NCI-H1694 treated with DMSO at 0.1 percent for 48 hours (cell line): ENCODE measurements at regions not wholly inside any gene's neighbourhood (a gene's known extent, or its start where the extent isn't known, plus 50 kb on each side); places are given as distances from the start of the nearest gene placed in this dataset.
"Not testable (repeated sequence)": the region's sequence is repeated elsewhere in the genome, so short reads cannot be mapped to it uniquely, and the experiment has no call there.

ENCODE experiments used
- DNase-seq: peaks from one replicate; lab custom pipeline; 2025; lab: John Stamatoyannopoulos, UW

DNA sequence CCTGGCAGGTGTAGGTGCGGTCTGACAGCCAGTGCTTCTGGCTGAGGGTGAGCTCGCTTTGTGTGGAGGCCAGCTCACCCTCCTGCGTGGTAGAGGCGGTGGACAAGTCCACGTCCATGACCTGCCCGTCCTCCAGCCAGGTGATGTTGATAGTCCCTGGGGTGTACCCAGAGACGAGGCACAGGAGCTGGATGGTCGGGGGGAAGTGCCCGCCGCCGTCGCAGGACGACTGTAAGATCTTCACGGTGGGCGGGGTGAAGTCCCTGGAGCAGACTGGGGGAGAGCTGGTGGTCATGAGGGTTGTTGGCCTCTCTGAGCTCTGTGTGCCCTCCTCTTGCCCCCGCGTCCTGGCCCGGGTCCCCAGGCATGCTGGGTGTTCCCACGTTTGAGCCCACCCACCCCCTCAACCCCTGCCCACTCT lies 74.6 kb downstream of the TMEM121 start:
- DNase-seq, result no peak

DNA sequence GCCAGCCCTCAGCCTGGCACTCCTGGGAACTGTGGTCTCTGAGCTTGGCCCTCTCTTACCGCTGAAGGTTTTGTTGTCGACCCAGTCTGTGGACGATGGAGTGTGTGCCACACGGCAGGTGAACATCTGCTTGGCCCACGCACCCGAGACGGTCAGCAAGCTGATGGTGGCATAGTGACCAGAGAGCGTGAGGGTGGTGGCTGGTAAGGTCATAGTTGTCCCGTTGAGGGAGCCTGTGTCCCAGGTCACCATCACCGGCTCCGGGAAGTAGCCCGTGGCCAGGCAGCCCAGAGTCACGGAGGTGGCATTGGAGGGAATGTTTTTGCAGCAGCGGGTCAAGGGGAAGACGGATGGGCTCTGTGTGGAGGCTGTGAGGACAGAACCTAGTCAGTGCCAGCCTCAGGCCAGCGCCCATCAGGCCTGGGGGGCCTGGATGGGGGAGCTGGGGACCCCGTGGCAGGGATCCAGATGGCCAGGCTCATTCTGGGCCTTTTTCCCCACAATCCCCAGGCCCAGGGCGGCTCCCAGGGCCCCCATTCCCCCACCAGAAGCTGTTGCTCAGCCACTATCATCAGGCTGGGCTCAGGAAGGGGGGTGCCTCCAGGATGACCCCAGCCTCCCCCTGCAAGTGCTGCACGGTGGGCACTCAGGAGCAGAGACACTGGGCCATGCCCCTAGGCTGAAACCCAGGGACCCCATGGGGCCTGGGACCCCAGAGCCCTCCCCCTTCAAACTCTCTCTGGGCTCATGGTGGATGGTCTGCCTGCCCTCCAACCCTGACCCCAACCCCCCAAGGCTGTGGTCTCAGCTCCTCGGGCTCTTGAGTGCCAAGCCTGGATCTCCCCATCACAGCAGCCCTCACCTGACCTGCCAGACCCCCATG lies 75.2 kb downstream of the TMEM121 start:
- DNase-seq, result no peak

DNA sequence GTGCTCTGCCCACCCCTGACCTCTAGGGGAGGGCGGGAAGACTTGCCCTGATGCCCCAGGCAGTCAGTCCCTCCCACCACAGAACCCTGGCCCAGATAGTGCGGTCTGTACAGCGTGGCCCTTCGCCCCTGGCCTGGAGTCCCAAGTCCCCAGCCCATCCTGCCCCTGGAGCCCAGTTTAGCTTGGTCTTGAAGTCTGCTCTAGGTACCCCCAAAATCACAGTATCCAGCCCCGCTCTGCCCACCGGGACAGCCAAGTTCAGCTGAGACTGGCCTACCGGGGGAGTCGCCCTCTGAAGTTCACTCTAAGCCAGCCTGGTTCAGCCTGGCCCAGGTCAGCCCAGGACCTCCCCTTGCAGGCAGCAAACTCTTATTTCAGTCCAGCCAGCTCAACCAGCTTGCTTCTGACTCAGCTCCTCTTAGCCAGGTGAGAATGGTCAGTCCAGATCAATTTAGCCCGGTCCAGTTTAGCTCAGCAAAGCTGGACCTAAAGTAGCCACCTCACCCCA lies 75.9 kb downstream of the TMEM121 start:
- no peak for DNase-seq

DNA sequence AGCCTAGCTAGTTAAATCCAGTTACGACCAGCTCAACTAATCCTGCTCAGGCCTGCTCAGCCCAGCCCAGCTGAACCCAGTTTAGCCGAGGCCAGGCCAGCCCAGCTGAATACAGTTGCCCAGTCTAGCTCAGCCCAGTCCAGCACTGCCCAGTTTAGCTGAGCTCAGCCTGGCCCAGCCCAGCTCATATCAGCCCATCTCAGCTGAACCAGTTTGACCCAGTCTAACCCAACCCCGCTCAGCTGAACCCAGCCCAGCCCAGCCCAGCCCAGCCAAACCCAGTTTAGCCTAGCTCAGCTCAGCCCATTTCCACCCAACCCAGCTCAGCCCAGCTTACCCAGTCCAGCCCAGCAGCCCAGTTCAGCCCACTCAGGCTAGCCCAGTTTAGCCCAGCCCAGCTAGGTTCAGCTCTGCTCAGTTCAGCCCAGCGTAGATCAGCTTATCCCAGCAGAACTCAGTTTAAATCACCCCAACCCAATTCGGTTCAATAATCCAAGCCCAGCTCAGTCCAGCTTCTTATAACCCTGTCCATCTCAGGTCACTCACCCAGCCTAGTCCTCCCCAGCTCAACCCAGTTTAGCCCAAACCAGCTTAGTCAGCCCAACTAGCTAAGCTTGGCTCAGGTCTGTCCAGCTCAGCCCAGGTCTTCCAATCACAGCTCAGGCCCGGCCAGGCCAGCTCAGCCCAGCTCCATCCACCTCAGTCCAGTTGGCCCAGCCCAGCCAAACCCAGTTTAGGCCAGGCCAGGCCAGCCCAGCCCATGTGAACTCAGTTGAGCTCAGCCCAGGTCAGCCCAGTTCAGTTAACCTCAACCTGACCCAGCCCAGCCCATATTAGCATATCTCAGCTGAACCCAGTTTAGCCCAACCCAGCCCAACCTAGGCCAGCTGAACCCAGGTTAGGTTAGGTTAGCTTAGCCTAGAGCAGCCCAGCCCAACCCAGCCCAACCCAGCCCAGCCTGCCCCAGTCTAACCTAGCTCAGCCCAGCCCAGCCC lies 76.7 kb downstream of the TMEM121 start:
- DNase-seq, result no peak

DNA sequence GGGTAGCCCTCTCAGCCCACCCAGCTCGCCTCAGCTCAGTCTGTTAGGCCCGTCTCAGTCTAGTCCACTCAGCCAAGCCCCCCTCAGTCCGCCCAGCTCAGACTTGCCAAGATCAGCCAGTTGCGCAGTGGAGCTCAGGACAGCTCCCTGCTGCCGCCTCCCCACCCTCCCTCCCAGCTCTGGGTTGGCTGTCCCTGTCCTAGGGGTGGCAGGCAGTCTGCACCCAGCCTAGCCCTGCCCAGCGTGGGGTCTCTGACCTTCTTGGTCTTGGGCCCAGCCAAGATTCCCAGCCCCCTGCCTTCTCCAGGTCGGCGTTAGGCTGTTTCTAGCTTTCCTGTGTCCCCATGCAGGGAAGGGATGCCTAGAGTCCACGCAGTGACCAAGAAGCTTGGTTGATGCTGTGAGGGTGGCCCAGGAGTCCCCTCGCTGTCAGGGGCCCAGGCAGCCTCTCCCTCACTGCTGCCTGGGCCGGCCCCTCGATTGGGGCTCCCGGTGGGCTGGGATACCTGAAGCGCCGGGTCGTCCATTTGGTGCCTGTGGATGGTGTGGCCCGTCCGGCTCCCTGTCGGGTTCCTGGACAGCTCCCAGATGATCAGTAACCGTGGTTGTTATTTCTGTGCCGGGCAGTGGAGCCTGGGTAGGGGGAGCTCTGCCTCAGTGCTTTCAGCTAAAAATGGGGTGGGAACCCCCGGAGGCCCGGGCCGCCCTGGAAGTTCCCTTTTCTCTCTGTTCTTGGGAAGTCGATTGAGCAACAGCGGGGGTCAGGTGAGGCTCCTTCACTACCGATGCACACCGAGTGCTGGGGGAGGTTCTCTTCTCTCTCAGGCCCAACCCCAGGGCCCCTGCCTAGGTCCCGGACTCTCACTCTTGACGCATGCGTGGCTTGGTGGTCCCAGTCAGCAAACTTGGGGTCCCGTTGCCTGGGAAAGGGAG lies 78.4 kb downstream of the TMEM121 start:
- not testable (repeated sequence) for DNase-seq

DNA sequence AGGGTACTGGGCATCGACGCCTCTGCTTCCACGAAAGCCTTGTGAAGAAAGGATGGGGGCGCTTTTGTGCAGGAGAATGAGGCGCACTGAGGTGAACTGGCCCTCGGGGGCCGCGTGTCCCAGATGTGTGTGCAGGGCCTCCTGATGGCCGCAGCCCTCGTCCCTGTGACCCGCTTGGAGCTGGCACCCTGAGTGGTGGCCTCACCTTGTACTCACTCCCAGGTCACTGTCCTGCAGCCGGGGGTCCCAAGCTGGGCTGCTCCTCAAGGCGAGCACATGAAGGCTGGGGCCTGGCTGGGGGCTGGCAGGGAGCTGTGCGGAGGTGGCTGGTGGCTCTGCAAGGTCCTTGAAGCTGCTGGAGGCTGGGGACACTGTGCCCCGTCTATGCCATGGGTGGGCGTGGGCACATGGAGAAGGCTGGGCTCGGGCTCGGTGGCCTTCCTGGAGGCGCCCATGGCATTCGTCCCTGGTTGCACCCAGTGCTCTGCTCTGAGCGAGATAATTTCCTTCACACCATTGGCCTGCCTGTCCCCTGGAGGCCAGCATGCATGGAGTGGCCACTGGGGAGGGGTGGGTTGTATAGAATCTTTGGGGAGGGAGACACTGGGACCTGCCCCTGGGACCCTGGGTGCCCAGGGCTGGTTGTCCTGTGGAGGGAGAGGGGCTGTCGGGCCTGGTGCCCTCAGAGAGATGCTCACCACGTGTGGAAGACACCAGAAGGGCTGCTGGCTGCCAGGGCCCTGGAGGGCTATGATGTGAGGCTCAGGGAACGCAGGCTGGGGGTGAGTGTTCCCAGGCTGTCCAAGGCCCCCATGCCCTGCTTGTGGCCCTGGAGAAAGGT lies 79.3 kb downstream of the TMEM121 start:
- no peak for DNase-seq

DNA sequence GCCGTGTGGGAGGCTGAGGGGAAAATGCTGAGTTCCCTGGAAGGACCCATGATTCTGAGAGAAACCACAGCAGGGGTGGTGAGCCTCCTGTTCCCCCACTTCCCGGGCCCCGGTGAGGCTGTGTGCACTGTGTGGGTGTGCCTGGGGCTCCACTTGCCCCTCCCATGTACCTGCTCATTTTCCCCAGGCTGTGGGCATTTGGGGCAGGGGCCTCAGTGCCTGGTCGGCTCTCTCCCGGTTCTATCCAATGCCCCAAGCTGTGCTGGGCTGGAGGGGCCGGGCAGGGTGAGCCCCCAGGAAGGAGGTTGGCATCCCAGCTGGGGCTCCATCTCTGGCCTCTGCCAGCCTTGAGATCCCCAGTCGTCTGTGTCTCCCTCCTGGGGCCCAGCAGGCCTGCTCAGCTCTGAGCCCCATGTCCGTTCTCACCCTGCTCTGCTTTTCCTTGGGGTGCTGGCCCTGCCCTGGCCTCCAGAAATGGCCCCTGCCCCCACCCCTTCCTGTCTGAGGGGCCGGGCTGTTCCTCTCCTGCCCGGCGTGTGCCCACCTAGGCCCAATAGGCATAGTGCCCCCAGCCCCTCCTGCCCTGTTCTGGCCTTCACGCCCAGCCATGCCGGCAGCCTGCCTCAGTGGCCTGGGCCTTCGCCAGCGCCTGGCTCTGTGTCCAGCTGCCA lies 80.1 kb downstream of the TMEM121 start:
- DNase-seq, result not testable (repeated sequence)

DNA sequence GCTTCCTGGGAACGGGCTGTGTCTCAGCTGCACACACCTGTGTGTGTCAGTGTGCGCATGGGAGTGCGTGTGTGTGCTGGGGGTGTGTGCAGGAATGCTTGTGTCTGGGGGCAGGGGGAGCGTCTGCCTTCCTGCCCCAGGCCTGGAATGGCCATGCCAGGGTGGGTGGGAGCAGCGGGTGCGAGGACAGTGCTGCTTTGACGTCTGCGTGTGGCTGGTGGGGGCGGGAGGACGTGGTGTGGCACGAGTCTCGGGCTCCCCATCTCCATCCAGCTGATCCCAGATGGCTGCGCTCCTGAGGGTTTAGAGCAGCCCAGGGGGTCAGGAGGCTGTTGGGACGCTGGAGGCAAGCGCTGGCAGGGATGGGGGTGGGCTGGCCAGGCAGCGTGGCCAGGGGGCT lies 80.6 kb downstream of the TMEM121 start:
- not testable (repeated sequence) for DNase-seq

DNA sequence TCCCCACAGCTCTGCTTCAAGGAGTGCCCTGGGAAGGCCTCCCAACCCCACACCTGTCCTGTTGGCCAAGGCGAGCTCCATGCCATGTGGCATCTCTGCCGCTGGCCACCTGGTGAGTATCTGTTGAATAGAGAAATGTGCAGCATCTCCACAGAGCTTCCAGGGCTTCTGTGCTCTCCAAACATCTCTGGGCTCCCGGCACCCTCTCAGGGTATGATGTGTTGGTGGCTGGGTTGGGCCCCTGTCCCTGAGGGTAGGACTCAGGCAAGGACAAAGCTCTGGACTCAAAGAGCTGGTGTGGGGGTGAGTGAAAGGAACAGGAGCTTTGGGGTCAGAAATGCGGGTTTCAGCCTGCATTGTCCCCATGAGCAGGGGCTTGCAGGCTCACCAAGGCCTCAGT lies 88.6 kb downstream of the TMEM121 start:
- not testable (repeated sequence) for DNase-seq

DNA sequence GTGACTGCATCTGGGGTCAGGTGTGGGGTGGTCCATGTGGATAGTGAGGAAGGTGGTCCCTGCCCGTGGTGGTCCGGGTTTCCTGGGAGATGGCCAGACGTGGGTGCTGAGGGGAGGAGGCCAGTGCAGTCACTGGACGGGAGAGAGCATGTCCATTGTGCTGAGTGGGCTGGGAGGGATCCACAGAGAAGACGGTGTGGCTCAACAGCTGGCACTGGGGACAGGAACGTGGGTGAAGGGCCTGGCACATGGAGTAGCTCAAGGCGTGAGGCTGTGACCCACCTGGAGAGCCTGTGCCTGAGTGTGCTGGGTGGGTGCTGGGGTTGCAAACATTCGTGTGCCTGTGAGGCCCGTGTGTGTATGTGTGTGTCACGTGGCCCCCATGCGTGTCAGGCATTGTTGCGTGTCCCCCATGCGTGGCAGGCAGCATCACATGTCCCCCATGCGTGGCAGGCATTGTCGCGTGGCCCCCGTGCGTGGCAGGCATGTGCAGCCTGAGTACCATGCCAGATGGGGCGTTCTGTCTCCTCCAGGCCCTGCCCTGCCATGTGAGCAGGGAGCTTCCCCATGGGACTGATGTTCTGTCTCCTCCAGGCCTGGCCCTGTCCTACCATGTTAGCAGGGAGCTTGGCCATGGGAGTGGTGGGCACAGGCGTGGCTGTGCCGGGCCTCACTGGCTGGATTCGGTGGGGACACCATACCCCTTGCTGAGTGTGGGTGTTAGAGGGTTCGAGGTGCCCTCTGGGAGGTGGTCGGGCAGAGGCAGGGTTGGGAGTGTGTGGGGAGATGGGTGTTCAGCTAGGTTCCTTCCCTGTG lies 89.8 kb downstream of the TMEM121 start:
- DNase-seq, result not testable (repeated sequence)

DNA sequence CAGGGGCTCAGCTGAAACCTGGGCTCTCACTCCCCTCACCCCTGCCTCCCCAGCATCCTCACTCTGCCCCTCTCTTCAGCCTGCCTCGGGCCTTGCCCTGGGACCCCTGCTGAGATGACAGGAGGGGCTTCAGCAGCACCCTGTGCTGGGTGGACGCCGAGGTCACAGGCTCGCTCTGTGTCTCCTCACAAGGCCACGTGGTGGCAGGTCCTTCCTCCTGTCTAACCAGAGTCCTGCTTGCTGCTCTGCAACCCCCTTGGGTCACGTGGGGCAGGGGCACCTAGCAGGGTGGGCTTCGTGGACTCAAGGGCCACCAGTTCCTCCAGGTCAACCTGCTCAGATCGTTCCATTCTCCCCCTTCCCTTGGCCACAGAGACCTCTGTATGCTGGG lies 90.4 kb downstream of the TMEM121 start:
- no peak for DNase-seq

DNA sequence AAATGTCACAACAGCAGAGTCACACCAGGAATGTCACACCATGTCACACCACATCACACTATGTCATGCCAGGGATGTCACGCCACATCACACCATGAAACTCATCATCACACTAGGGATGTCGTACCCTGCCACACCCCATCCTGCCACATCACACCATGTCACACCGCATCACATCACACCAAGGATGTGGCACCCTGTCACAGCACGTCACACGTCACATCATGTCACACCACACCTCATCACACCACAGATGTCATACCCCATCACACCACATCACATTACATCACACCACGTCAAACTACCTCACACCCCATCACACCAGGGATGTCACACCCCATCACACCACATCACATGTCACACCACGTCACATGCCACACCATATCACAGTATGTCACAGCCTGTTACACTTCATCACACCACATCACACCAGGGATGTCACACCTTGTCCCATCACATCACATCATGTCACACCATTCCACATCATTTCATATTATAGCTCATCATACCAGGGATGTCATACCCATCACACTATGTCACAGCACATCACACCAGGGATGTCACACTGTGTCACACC lies 90.9 kb downstream of the TMEM121 start:
- no peak for DNase-seq

DNA sequence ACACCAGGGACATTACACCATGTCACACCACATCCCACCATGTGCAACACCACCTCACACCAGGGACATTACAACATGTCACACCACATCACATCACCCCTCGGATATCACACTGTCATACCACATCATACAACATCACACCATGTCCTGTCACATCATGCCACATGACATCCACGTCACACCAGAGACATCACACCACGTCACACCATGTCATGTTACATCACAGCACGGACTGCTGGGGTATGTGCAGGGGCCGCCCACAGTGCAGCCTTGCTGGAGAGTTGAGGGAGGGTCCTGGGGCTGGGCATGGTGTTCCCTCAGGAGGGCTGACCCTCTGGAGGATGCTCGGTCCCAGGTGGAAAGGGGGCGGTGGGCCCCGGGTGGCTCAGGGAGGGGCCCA lies 91.4 kb downstream of the TMEM121 start:
- not testable (repeated sequence) for DNase-seq

DNA sequence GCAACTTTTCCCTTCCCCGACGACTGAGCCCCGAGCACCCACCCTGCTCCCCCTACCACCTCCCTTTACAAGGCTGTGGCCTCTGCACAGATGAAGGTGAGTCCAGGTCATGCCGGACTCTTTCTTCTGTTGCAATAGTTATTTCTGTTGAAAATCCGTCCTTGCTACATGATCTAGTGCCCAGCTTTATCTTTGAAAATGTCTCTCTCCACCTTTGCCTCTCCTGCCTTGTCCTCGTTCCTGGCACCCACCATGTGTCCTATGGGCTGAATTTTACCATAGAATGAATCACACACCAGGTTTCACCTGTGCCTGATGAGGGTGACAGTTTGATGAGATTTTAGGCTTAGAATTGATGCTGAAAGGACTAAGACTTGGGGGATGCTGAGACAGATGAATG lies 92.9 kb downstream of the TMEM121 start:
- not testable (repeated sequence) for DNase-seq

DNA sequence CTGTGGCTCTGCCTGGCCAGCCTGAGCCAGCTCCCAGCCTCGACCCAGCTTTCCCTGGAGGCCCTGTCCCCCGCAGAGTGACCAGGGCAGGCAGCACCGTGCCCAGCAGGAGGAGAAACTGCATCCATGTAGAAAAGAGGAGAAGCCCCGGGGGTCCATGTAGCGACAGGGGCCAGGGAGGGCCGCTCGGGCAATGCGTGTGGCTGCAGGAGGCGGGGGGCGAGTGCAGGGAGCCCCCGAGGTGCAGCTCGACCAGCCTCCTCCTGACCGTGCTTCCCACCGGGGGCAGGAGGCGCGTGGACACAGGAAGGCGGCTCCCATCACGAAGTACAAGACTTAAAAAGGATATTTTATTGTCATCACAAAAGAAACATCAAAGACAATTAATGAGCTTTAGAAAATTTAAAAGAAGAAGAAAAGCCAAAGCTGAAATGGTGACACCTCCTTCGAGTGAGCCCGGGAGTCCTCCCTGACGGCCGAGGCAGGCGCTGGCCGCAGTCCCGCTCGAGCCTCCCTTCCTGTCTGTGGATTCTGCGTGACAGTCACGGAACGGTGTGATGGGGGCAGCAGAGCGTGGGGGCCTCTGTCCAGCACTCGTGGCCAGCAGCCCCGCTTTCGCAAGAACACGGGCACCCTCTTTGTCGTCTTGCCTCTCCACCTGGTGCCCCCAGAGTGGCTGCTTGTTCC lies 93.9 kb downstream of the TMEM121 start:
- not testable (repeated sequence) for DNase-seq

DNA sequence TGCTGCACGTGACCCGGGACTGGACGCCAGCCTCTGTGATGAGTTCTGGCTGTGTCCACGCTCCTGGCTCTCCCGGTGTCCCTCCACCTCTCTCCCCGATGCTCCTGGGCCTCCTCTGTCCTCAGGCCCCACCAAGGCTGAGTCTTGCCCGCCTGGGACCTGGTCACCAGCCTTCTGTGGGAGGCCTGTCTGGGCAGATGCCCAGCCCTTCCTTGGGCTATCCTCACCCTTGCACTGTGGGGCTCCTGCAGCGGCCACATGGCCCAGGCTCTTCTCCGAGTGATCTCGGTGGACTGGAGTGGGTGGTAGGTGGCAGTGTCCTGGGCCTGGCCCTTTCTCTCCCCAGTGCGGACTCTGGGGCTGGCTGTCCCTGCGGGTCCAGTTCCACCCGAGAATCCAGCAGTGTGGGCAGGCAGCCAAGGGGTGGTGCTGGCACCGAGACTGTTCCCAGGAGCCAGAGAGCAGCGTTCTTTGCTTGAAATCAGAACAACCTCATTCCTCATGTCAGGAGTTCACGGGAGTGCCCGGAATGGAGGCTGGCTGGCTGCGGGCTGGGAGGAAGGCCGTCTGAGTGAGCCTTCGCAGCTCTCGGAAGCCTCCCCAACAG lies 94.6 kb downstream of the TMEM121 start:
- not testable (repeated sequence) for DNase-seq
